ENCODE measurements at regions not wholly inside any gene's neighbourhood (a gene's known extent, or its start where the extent isn't known, plus 50 kb on each side); places are given as distances from the start of the nearest gene placed in this dataset.

DNA sequence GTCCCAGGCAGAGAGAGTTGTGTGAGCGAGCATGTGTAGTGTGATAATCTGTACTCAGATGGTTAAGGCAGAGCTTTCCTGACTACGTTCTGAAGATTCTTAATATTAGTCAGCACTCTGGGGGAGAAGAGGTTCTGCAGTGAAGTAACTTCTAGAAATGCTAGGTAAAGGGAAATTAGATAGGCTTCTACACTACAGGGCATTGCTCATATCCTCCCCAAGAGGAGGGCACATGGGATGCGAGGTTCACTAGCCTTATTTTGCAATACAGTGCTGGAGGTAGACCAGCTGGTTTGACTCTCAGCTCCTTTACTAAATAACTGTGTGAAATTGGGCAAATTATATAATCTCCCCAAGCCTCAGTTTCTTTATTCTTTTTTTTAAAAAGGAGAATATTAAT is 300.3 kb upstream of the PDZRN3 start:
- TF ChIP-seq POLR2A (IDR thresholded peaks at IDR 0.05): no peak
- TF ChIP-seq, protein P1, sequence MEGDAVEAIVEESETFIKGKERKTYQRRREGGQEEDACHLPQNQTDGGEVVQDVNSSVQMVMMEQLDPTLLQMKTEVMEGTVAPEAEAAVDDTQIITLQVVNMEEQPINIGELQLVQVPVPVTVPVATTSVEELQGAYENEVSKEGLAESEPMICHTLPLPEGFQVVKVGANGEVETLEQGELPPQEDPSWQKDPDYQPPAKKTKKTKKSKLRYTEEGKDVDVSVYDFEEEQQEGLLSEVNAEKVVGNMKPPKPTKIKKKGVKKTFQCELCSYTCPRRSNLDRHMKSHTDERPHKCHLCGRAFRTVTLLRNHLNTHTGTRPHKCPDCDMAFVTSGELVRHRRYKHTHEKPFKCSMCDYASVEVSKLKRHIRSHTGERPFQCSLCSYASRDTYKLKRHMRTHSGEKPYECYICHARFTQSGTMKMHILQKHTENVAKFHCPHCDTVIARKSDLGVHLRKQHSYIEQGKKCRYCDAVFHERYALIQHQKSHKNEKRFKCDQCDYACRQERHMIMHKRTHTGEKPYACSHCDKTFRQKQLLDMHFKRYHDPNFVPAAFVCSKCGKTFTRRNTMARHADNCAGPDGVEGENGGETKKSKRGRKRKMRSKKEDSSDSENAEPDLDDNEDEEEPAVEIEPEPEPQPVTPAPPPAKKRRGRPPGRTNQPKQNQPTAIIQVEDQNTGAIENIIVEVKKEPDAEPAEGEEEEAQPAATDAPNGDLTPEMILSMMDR (IDR thresholded peaks at IDR 0.05): no peak

All from Peyer's patch (tissue), 4 donors.